Activated CD8-positive, alpha-beta memory T cell treated with anti-CD3 and anti-CD28 coated beads, Interleukin-2, amount 50 U/mL, for 24 hours (primary cell): ENCODE measurements at regions not wholly inside any gene's neighbourhood (a gene's known extent, or its start where the extent isn't known, plus 50 kb on each side); places are given as distances from the start of the nearest gene placed in this dataset.

Experiments used
- DNase-seq: peaks from one replicate; pipeline ENCODE4 v3.0.0-alpha.2; 2020; ENCODE audit errors: extremely low read depth

GRCh38 chr20:50405915-50406609 lies 104.1 kb upstream of the PTPN1 start:
- DNase-seq, result no peak

GRCh38 chr20:50406610-50407136 lies 103.5 kb upstream of the PTPN1 start:
- DNase-seq, result no peak

- no peak for DNase-seq
These were observed 101.4 kb upstream of the PTPN1 start for GRCh38 chr20:50408526-50409364.

GRCh38 chr20:50409495-50409894 lies 100.7 kb upstream of the PTPN1 start:
- no peak for DNase-seq

- no peak for DNase-seq
These were observed 99.8 kb upstream of the PTPN1 start for GRCh38 chr20:50410343-50410742.

- no peak for DNase-seq
These were observed 98.1 kb upstream of the PTPN1 start for GRCh38 chr20:50412069-50412468.

GRCh38 chr20:50412499-50412898 lies 97.7 kb upstream of the PTPN1 start:
- no peak for DNase-seq

- no peak for DNase-seq
These were observed 97.1 kb upstream of the PTPN1 start for GRCh38 chr20:50413088-50413500.

GRCh38 chr20:50415021-50415515 lies 95.1 kb upstream of the PTPN1 start:
- no peak for DNase-seq

GRCh38 chr20:50415516-50416268 lies 94.5 kb upstream of the PTPN1 start:
- DNase-seq, result no peak

GRCh38 chr20:50416269-50417022 lies 93.7 kb upstream of the PTPN1 start:
- DNase-seq, result no peak

- DNase-seq, result no peak
These were observed 93.2 kb upstream of the PTPN1 start for GRCh38 chr20:50417023-50417329.

- DNase-seq, result no peak
These were observed 92.5 kb upstream of the PTPN1 start for GRCh38 chr20:50417484-50418235.

- no peak for DNase-seq
These were observed 91.1 kb upstream of the PTPN1 start for GRCh38 chr20:50418890-50419642.

- DNase-seq, result no peak
These were observed 89.8 kb upstream of the PTPN1 start for GRCh38 chr20:50420380-50420779.

GRCh38 chr20:50421356-50422340 lies 88.5 kb upstream of the PTPN1 start:
- no peak for DNase-seq

GRCh38 chr20:50423758-50424157 lies 86.4 kb upstream of the PTPN1 start:
- DNase-seq, result no peak

- no peak for DNase-seq
These were observed 85.1 kb upstream of the PTPN1 start for GRCh38 chr20:50425076-50425475.
